Adipocyte (in vitro differentiated cells): ENCODE measurements at regions not wholly inside any gene's neighbourhood (a gene's known extent, or its start where the extent isn't known, plus 50 kb on each side); places are given as distances from the start of the nearest gene placed in this dataset.
A peak's percentile ranks its signal among the peaks of the same experiment; 100 is the strongest.

ENCODE experiments used
- DNase-seq: peaks from one replicate; pipeline ENCODE4 v3.0.0-alpha.2; 2015; ENCODE audit warnings: low read depth
- H3K27me3 ChIP-seq: replicated peaks from 2 replicates; pipeline ENCODE4 v1.7.0; 2013; ENCODE audit warnings: mild to moderate bottlenecking, low read length, moderate library complexity; ENCODE audit not compliant: control insufficient read depth, insufficient read depth
- H3K36me3 ChIP-seq: 2 replicates; pipeline ENCODE4 v1.7.0; 2013; ENCODE audit warnings: low read length, mild to moderate bottlenecking, moderate library complexity; ENCODE audit not compliant: control insufficient read depth, insufficient read depth, severe bottlenecking
- H3K4me1 ChIP-seq: 2 replicates; pipeline ENCODE4 v1.7.0; 2013; ENCODE audit warnings: mild to moderate bottlenecking, low read length, moderate library complexity; ENCODE audit not compliant: control insufficient read depth, insufficient read depth
- H3K4me3 ChIP-seq: 2 replicates; pipeline ENCODE4 v1.7.0; 2013; ENCODE audit warnings: mild to moderate bottlenecking, low read length, moderate library complexity
- H3K9ac ChIP-seq: 2 replicates; pipeline ENCODE4 v1.7.0; 2013; ENCODE audit warnings: mild to moderate bottlenecking, low read length, moderate library complexity
- H3K9me3 ChIP-seq: 2 replicates; pipeline ENCODE4 v1.7.0; 2013; ENCODE audit warnings: mild to moderate bottlenecking, low read length, moderate library complexity; ENCODE audit not compliant: control insufficient read depth

DNA sequence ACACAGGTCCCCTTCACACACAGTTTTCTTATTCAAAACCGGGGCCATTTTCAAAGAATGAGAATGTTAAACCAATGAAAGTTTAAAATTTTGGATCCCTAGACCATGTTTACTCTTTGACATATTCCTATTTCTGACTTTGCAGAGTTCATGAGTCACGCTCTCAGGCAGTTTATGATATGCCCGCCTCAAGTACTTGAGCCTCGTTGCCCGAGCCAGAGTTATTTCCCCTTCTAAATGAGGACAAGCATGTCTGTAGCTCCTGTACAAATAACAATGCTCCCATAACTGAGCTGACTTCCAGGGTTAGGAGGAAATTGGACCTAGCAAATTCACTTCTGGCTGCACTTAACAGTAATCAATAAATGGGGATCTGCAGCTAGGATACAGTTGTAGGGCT is 87.9 kb upstream of the PDE1C start:
- Histone ChIP-seq H3K9ac (no peak overlapping the region), H3K4me3 (no peak overlapping the region), H3K36me3 (no peaks in the 10 kb centered on the region), H3K9me3 (no peaks in the 10 kb centered on the region), H3K27me3 (no peaks in the 10 kb centered on the region), H3K4me1 (peaks cover 38% of the 10 kb centered on the region)
- DNase-seq: no peak

GRCh38 chr7:32155712-32156111 is 85.5 kb upstream of the PDE1C start:
- no peak overlapping the region for H3K4me3 ChIP-seq
- H3K27me3 ChIP-seq: no peaks in the 10 kb centered on the region
- no peaks in the 10 kb centered on the region for H3K36me3 ChIP-seq
- no peak for DNase-seq
- peaks cover 16% of the 10 kb centered on the region for H3K4me1 ChIP-seq
- H3K9ac ChIP-seq: no peak overlapping the region
- H3K9me3 ChIP-seq: no peaks in the 10 kb centered on the region

GRCh38 chr7:32154797-32155196 is 84.6 kb upstream of the PDE1C start:
- no peak overlapping the region for H3K4me3 ChIP-seq
- peak; percentile 19 for DNase-seq
- no peaks in the 10 kb centered on the region for H3K36me3 ChIP-seq
- H3K4me1 ChIP-seq: peaks cover 16% of the 10 kb centered on the region
- H3K9me3 ChIP-seq: no peaks in the 10 kb centered on the region
- H3K9ac ChIP-seq: no peak overlapping the region
- no peaks in the 10 kb centered on the region for H3K27me3 ChIP-seq

- H3K27me3 ChIP-seq: no peaks in the 10 kb centered on the region
- no peaks in the 10 kb centered on the region for H3K36me3 ChIP-seq
- no peak for DNase-seq
- H3K4me1 ChIP-seq: peaks cover 16% of the 10 kb centered on the region
- no peak overlapping the region for H3K9ac ChIP-seq
- no peak overlapping the region for H3K4me3 ChIP-seq
- no peaks in the 10 kb centered on the region for H3K9me3 ChIP-seq
Observed at GRCh38 chr7:32153006-32153405, 82.8 kb upstream of the PDE1C start.

DNA sequence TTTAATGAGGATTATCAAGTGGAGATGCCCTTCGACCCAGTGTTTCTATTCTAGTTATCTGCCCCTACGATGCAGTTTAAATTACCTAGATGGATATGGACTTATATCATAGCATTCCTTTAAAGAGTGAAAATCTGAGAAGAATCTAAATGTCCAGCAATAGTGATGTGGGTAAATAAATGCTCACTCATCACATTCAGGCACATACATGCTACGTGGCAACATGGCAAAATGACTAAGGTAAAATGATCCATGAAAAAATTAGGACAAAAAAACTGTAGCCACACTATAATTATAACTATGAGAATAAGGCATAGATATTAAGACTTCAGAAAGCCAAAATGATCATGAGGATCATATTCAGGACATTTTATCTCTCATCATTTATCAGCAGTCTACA is 82.4 kb upstream of the PDE1C start:
- no peak for DNase-seq
- Histone ChIP-seq H3K36me3 (no peaks in the 10 kb centered on the region), H3K9ac (no peak overlapping the region), H3K9me3 (no peaks in the 10 kb centered on the region), H3K27me3 (no peaks in the 10 kb centered on the region), H3K4me1 (peaks cover 16% of the 10 kb centered on the region), H3K4me3 (no peak overlapping the region)

DNA sequence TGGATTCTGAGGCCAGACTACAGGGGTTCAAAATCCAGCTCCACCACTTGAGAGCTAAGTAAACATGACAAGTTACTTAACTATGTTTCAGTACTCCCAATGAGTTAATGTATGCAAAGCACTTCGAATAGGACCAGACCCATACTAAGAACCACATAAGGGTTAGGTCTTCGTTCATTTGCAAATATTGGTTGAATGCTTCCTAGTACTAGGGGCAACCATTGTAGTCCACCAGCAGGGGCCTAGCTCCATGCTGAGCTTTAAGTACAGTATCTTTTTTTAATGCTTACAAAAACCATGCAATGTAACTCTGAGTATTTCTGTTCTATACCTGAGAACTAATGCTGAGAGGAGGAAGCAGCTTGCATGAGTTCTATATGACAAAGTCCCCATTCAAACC is 80.4 kb upstream of the PDE1C start:
- Histone ChIP-seq H3K4me3 (no peak overlapping the region), H3K9ac (no peak overlapping the region), H3K4me1 (peaks cover 13% of the 10 kb centered on the region), H3K27me3 (no peaks in the 10 kb centered on the region), H3K9me3 (no peaks in the 10 kb centered on the region), H3K36me3 (no peaks in the 10 kb centered on the region)
- no peak for DNase-seq

DNA sequence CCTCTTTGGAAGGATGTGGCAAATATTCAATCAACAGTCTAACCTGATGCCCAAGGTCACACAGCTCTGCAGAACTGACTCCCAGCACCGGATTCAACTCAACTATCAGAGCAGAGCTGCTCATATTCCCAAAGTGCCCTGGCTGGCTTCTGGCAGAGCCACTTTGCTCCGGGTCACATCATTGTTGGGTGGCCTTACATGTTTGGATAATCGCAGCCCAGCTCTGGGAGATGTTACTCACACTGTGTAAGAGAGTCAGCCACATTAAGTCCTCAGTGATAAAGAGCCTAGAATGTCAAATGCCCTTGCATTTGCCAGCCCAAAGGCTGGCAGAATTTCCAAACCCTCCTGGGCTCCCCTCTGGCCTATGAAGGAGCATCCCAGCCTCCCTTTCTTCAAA is 79.8 kb upstream of the PDE1C start:
- H3K36me3 ChIP-seq: no peaks in the 10 kb centered on the region
- H3K27me3 ChIP-seq: no peaks in the 10 kb centered on the region
- no peak for DNase-seq
- peaks cover 7% of the 10 kb centered on the region for H3K4me1 ChIP-seq
- no peaks in the 10 kb centered on the region for H3K9me3 ChIP-seq
- no peak overlapping the region for H3K9ac ChIP-seq
- no peak overlapping the region for H3K4me3 ChIP-seq

- no peaks in the 10 kb centered on the region for H3K36me3 ChIP-seq
- no peaks in the 10 kb centered on the region for H3K27me3 ChIP-seq
- no peaks in the 10 kb centered on the region for H3K4me1 ChIP-seq
- H3K9ac ChIP-seq: no peak overlapping the region
- H3K9me3 ChIP-seq: no peaks in the 10 kb centered on the region
- no peak for DNase-seq
- no peak overlapping the region for H3K4me3 ChIP-seq
Observed at GRCh38 chr7:32147546-32148268, 77.5 kb upstream of the PDE1C start.

DNA sequence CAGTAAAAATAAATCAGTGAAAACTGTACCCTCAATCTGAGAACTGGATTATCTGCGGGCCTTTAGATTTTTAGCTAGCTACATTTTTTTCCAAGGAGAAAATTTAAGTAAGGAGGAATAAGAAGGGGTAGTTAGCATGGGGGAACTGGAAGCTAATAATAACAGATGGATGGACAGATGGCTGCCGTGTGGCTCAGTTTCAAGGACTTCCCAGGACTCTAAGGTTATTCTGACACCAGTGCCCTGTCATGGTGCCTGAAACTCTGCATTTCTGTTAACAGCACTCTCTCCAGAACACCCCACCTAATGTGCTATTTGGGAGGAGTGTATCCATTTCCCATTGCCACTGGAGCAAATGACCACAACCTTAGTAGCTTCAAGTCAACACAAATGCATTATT is 75.7 kb upstream of the PDE1C start:
- H3K4me3 ChIP-seq: no peak overlapping the region
- H3K4me1 ChIP-seq: no peaks in the 10 kb centered on the region
- no peaks in the 10 kb centered on the region for H3K9me3 ChIP-seq
- no peak overlapping the region for H3K9ac ChIP-seq
- DNase-seq: no peak
- no peaks in the 10 kb centered on the region for H3K36me3 ChIP-seq
- no peaks in the 10 kb centered on the region for H3K27me3 ChIP-seq

- no peaks in the 10 kb centered on the region for H3K4me1 ChIP-seq
- no peak overlapping the region for H3K9ac ChIP-seq
- no peaks in the 10 kb centered on the region for H3K27me3 ChIP-seq
- no peak for DNase-seq
- H3K4me3 ChIP-seq: no peak overlapping the region
- H3K36me3 ChIP-seq: no peaks in the 10 kb centered on the region
- H3K9me3 ChIP-seq: no peaks in the 10 kb centered on the region
Observed at GRCh38 chr7:32144676-32145075, 74.5 kb upstream of the PDE1C start.

- Histone ChIP-seq H3K4me3 (no peak overlapping the region), H3K9me3 (no peaks in the 10 kb centered on the region), H3K9ac (no peak overlapping the region), H3K4me1 (no peaks in the 10 kb centered on the region), H3K27me3 (no peaks in the 10 kb centered on the region), H3K36me3 (no peaks in the 10 kb centered on the region)
- no peak for DNase-seq
Observed at GRCh38 chr7:32143301-32143700, 73.1 kb upstream of the PDE1C start.

GRCh38 chr7:32142649-32143048 is 72.4 kb upstream of the PDE1C start:
- Histone ChIP-seq H3K27me3 (no peaks in the 10 kb centered on the region), H3K36me3 (no peaks in the 10 kb centered on the region), H3K4me1 (no peaks in the 10 kb centered on the region), H3K9ac (no peak overlapping the region), H3K9me3 (no peaks in the 10 kb centered on the region), H3K4me3 (no peak overlapping the region)
- DNase-seq: peak; percentile 56
